Testis (tissue), 2 donors: ENCODE measurements at regions not wholly inside any gene's neighbourhood (a gene's known extent, or its start where the extent isn't known, plus 50 kb on each side); places are given as distances from the start of the nearest gene placed in this dataset.

Experiments used
- DNase-seq: peaks from one replicate; pipeline ENCODE4 v3.0.0-alpha.2; 2019
- H3K27ac ChIP-seq, 2 donors: fragments of 200-600 bp; sonication (generic); one replicate each; pipeline ENCODE4 v1.5.1; 2019
- H3K27me3 ChIP-seq: fragments of 200-600 bp; sonication (generic); one replicate; pipeline ENCODE4 v1.5.1; 2019
- H3K36me3 ChIP-seq: fragments of 200-600 bp; sonication (generic); one replicate; pipeline ENCODE4 v1.5.1; 2017; ENCODE audit warnings: low read depth; ENCODE audit errors: missing control alignments
- H3K4me1 ChIP-seq: fragments of 200-600 bp; sonication (generic); one replicate; pipeline ENCODE4 v1.5.1; 2019
- H3K4me3 ChIP-seq, 2 donors: fragments of 200-600 bp; sonication (generic); one replicate each; pipeline ENCODE4 v1.5.1; 2017 to 2019
- H3K9me3 ChIP-seq: fragments of 200-600 bp; sonication (generic); one replicate; pipeline ENCODE4 v1.5.1; 2017
- POLR2A ChIP-seq: fragments of 450-650 bp; IDR thresholded peaks from one replicate; pipeline ENCODE4 v1.6.1; 2017; ENCODE audit warnings: antibody characterized with exemption, mild to moderate bottlenecking, moderate library complexity
- WGBS, 2 donors: methylation state at CpG; one replicate each; pipeline ENCODE4 v1.1.5; 2018; 5-methylcytosine and 5-hydroxymethylcytosine counted together
- intact Hi-C: fragments of 100-400 bp; cut with DNase I; formaldehyde crosslinking; loops from one replicate; pipeline ENCODE4 v1.15.1; 2023; ENCODE audit warnings: low total_unique reads
- TF ChIP-seq, protein P1 (sequence below), 3 experiments: fragments of 450-650 bp in 2 of 3; fragments of 200-600 bp in 1 of 3; sonication (generic) in 1 of 3; IDR thresholded peaks; one replicate each; pipeline ENCODE4 v1.5.1; 2016 to 2019; ENCODE audit warnings: antibody characterized with exemption in 3 of 3, mild to moderate bottlenecking in 2 of 3, moderate library complexity in 1 of 3

DNA sequence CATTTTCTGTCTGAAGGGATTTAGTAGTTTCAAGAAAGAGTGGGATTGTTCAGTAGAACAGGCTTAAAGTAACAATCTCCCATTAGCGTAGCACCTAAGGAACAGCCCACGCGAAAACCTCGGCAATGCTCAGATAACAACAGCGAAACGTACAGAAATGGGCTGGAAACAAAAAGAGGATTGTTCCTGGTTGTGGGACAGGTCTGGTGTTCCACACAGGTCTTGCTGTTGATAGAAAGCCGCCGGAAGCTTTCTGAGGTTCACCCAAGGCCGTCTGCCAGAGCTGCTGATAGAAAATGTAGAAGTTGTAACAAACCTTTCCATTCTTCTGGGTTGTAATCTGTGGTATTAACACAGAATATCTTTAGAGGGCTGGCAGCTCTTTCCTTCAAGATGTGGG lies 69.4 kb upstream of the CLCN4 start:
- H3K27me3 ChIP-seq = no peaks in the 10 kb centered on the region
- whole genome bisulfite sequencing, 2 donors = 61 to 74% methylated on average over 9 of the region's 9 CpGs
- no peak for TF ChIP-seq POLR2A
- TF ChIP-seq, protein P1, sequence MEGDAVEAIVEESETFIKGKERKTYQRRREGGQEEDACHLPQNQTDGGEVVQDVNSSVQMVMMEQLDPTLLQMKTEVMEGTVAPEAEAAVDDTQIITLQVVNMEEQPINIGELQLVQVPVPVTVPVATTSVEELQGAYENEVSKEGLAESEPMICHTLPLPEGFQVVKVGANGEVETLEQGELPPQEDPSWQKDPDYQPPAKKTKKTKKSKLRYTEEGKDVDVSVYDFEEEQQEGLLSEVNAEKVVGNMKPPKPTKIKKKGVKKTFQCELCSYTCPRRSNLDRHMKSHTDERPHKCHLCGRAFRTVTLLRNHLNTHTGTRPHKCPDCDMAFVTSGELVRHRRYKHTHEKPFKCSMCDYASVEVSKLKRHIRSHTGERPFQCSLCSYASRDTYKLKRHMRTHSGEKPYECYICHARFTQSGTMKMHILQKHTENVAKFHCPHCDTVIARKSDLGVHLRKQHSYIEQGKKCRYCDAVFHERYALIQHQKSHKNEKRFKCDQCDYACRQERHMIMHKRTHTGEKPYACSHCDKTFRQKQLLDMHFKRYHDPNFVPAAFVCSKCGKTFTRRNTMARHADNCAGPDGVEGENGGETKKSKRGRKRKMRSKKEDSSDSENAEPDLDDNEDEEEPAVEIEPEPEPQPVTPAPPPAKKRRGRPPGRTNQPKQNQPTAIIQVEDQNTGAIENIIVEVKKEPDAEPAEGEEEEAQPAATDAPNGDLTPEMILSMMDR (IDR thresholded peaks at IDR 0.05) = no peak
- peaks cover 8% of the 10 kb centered on the region for H3K4me1 ChIP-seq
- intact Hi-C loops = no loop called here
- no peaks in the 10 kb centered on the region for H3K36me3 ChIP-seq
- DNase-seq = peak; percentile 76
- H3K27ac ChIP-seq = no peak overlapping the region
- no peaks in the 10 kb centered on the region for H3K9me3 ChIP-seq
- H3K4me3 ChIP-seq = no peak overlapping the region

DNA sequence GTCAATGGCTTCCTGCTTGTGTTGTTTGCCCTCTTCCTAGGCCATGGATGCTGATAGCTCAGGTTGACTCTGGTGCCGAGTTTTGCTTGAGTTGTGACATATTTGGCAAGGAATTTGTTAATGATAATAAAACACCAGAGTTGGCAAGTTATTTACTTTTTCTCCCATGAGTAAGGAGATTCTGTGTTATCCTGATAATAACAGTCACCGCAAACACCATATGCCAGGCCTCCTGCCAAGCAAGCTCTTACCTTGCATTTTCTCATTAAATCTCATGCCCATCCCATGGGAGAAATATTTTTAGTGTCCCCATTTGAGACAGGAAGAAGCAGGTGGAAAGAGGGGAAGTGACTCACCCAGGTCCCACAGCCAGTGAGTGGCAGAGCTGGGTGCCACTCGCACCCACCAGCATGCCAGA lies 67.4 kb upstream of the CLCN4 start:
- TF ChIP-seq POLR2A = no peak
- TF ChIP-seq, protein P1 (IDR thresholded peaks at IDR 0.05) = no peak
- Histone ChIP-seq H3K27me3 (no peaks in the 10 kb centered on the region), H3K4me1 (peaks cover 5% of the 10 kb centered on the region), H3K36me3 (no peaks in the 10 kb centered on the region), H3K9me3 (no peaks in the 10 kb centered on the region), H3K27ac (no peak overlapping the region), H3K4me3 (no peak overlapping the region)
- intact Hi-C loops = no loop called here
- DNase-seq = no peak
- 62 to 78% methylated on average over 1 to 3 of the region's 3 CpGs for WGBS, 2 donors

DNA sequence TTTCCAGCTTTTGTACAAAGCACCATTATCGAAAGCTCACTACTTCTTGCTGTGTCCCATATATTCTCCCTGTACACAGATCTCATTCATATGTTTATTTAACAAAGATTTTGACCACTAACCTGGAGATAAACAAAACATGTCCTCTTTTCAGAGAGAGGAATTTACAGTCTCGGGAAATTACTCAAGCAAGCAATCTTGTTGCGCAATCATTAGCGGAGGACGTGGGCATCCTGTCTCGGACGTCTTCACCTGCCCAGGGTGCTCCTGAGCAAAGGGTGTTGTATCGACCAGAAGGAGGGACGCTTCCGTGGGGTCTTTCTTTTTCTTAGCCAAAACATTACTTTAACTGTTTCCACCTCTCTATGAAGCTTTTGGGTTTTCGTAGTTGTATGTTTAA lies 66.5 kb upstream of the CLCN4 start:
- WGBS, 2 donors = 91 to 95% methylated on average over 11 of the region's 11 CpGs
- Histone ChIP-seq H3K4me3 (no peak overlapping the region), H3K27me3 (no peaks in the 10 kb centered on the region), H3K4me1 (peaks cover 5% of the 10 kb centered on the region), H3K27ac (no peak overlapping the region), H3K9me3 (no peaks in the 10 kb centered on the region), H3K36me3 (no peaks in the 10 kb centered on the region)
- no peak for DNase-seq
- intact Hi-C loops = no loop called here
- no peak for TF ChIP-seq POLR2A
- TF ChIP-seq, protein P1 (IDR thresholded peaks at IDR 0.05) = no peak

- no peaks in the 10 kb centered on the region for H3K36me3 ChIP-seq
- no peak for TF ChIP-seq POLR2A
- TF ChIP-seq, protein P1 (IDR thresholded peaks at IDR 0.05) = no peak
- intact Hi-C loops = no loop called here
- H3K4me1 ChIP-seq = peaks cover 6% of the 10 kb centered on the region
- H3K27ac ChIP-seq = no peak overlapping the region
- H3K4me3 ChIP-seq = no peak overlapping the region
- no peak for DNase-seq
- no peaks in the 10 kb centered on the region for H3K27me3 ChIP-seq
- WGBS, 2 donors = 92 to 95% methylated on average over 9 of the region's 9 CpGs
- H3K9me3 ChIP-seq = no peaks in the 10 kb centered on the region
Observed at GRCh38 chrX:10095246-10095645, 61.5 kb upstream of the CLCN4 start.

DNA sequence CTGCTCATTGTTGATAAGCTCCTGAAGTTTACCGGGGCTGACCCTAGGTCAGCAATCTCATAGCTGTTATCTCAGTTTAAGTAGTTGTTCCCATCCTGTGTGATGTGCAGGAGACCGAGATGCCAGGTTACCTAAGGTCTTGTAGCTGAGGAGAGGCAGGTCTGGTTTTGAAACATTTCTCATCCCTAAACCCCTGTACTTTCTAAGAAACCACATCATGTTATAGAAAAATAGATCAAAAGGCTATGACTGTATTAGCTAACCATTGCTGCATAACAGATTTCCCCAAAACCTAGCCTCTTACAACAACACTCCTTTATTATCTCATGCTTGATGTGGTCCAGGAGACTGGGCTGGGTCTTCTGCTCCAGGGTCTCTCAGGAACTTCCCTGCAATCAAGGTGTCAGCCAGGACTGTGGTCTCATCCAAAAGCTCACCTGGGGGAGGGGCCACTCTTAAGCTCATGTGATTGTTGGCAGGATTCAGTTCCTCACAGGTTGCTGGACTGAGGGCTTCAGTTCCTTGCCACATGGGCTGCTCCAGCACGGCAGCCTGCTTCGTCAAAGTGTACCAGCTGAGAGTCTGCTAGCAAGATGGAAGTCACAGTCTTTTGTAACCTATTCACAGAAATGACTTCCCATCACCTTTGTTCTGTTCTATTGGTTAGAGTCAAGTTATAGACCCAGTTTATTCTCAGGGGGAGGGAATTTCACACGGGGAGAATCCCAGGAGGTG lies 60.9 kb upstream of the CLCN4 start:
- TF ChIP-seq, protein P1 (IDR thresholded peaks at IDR 0.05) = no peak
- TF ChIP-seq POLR2A = no peak
- no peak for DNase-seq
- H3K36me3 ChIP-seq = no peaks in the 10 kb centered on the region
- H3K9me3 ChIP-seq = no peaks in the 10 kb centered on the region
- no peaks in the 10 kb centered on the region for H3K27me3 ChIP-seq
- no peak overlapping the region for H3K4me3 ChIP-seq
- WGBS, 2 donors = 64 to 85% methylated on average over 4 to 5 of the region's 5 CpGs
- intact Hi-C loops = no loop called here
- H3K27ac ChIP-seq = no peak overlapping the region
- H3K4me1 ChIP-seq = peaks cover 8% of the 10 kb centered on the region
